Keratinocyte (primary cell): ENCODE measurements at regions not wholly inside any gene's neighbourhood (a gene's known extent, or its start where the extent isn't known, plus 50 kb on each side); places are given as distances from the start of the nearest gene placed in this dataset.

Experiments
- DNase-seq: peaks from one replicate; pipeline ENCODE4 v3.0.0-alpha.2; 2011; ENCODE audit warnings: low read depth, missing footprints, low spot score
- FAIRE-seq: peaks from 2 replicates; lab custom pipeline; 2011; peaks lifted over from hg19 to GRCh38; lab: Jason Lieb, UNC
- H2AFZ ChIP-seq: 2 replicates; pipeline ENCODE4 v1.6.0; 2012; ENCODE audit warnings: low read length, control low read depth, inconsistent platforms; ENCODE audit not compliant: control insufficient read depth
- H3K27ac ChIP-seq: 2 replicates; pipeline ENCODE4 v1.5.1; 2011; ENCODE audit warnings: low read length; ENCODE audit not compliant: control insufficient read depth, insufficient read depth
- H3K27me3 ChIP-seq: 3 replicates; pipeline ENCODE4 v1.6.0; 2011; ENCODE audit warnings: low read length; ENCODE audit not compliant: control insufficient read depth, insufficient read depth; ENCODE audit errors: extremely low read depth
- H3K36me3 ChIP-seq, 2 experiments: 2 replicates in 1 of 2; 3 replicates in 1 of 2; pipeline ENCODE4 v1.5.1; 2011; ENCODE audit warnings: low read length in 2 of 2, mild to moderate bottlenecking in 1 of 2; ENCODE audit not compliant: control insufficient read depth in 2 of 2, insufficient read depth in 2 of 2; ENCODE audit errors: extremely low read depth in 1 of 2
- H3K4me1 ChIP-seq: 3 replicates; pipeline ENCODE4 v1.5.1; 2011; ENCODE audit warnings: low read length; ENCODE audit not compliant: control insufficient read depth, insufficient read depth; ENCODE audit errors: extremely low read depth
- H3K4me2 ChIP-seq: 3 replicates; pipeline ENCODE4 v1.6.0; 2011; ENCODE audit warnings: low read depth, low read length; ENCODE audit not compliant: control insufficient read depth, insufficient read depth; ENCODE audit errors: extremely low read depth
- H3K4me3 ChIP-seq, 3 experiments: fragments of 200-600 bp in 1 of 3; sonication (generic) in 1 of 3; 2 replicates in 2 of 3; 3 replicates in 1 of 3; pipeline ENCODE4 v1.5.1; 2011 to 2016; ENCODE audit warnings: low read length in 3 of 3, mild to moderate bottlenecking in 3 of 3, control low read depth in 2 of 3, inconsistent platforms in 1 of 3, low read depth in 1 of 3, mixed read lengths in 1 of 3, mixed run types in 1 of 3, moderate library complexity in 1 of 3; ENCODE audit not compliant: control insufficient read depth in 2 of 3, insufficient read depth in 2 of 3; ENCODE audit errors: extremely low read depth in 1 of 3
- H3K79me2 ChIP-seq: 2 replicates; pipeline ENCODE4 v1.6.0; 2012; ENCODE audit warnings: low read length; ENCODE audit not compliant: control insufficient read depth, insufficient read depth
- H3K9ac ChIP-seq: 3 replicates; pipeline ENCODE4 v1.6.0; 2011; ENCODE audit warnings: low read length; ENCODE audit not compliant: control insufficient read depth, insufficient read depth; ENCODE audit errors: extremely low read depth
- H3K9me1 ChIP-seq: 3 replicates; pipeline ENCODE4 v1.6.0; 2011; ENCODE audit warnings: low read length; ENCODE audit not compliant: control insufficient read depth, insufficient read depth; ENCODE audit errors: extremely low read depth
- H3K9me3 ChIP-seq: 2 replicates; pipeline ENCODE4 v1.5.1; 2012; ENCODE audit warnings: low read depth, low read length; ENCODE audit not compliant: control insufficient read depth
- H4K20me1 ChIP-seq: 3 replicates; pipeline ENCODE4 v1.6.0; 2011; ENCODE audit warnings: low read length; ENCODE audit not compliant: control insufficient read depth, insufficient read depth; ENCODE audit errors: extremely low read depth
- EZH2 ChIP-seq: IDR thresholded peaks from one replicate; pipeline ENCODE4 v1.6.1; 2012; ENCODE audit warnings: inconsistent platforms, mild to moderate bottlenecking, low read length, moderate library complexity
- dilution Hi-C: fragments of 300-500 bp; cut with MboI; formaldehyde crosslinking; loops from one replicate; pipeline ENCODE4 v1.7.0; 2020; ENCODE audit warnings: low sequenced_read_pairs; ENCODE audit not compliant: extremely low pct_ligation_motif_present
- TF ChIP-seq, protein P1 (sequence below), 3 experiments: IDR thresholded peaks in 1 of 3; conservative IDR thresholded peaks in 1 of 3; optimal IDR thresholded peaks in 1 of 3; 2 replicates in 2 of 3; 3 replicates in 1 of 3; pipeline versions ENCODE3 to v1.5.1; 2011; ENCODE audit warnings: low read length in 3 of 3, mild to moderate bottlenecking in 3 of 3, moderate library complexity in 2 of 3, control low read depth in 1 of 3, inconsistent platforms in 1 of 3; ENCODE audit not compliant: insufficient read depth in 2 of 3; ENCODE audit errors: extremely low read depth in 1 of 3

DNA sequence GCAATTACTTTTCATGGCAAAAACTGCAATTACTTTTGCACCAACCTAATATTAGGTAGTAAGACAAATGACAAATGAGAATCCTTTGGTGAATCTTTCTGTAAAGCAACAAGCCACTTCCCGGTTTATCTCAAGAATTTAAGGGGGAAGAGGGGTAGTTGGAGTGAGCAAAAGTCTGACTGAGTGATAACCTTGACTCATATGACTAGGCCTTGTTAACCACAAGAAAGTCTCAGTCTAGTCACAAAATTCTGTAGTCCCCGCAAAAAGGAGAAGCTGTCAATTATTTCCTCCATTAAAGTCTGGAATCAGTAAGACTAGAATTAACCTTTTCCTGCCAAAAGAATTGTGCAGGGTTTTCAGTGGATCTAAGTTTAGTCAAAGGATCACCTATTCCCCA, 72.2 kb upstream of the GNAO1 start:
- no peaks in the 10 kb centered on the region for H3K79me2 ChIP-seq
- no peak overlapping the region for H3K4me3 ChIP-seq
- H3K9me1 ChIP-seq = no peaks in the 10 kb centered on the region
- no peak for TF ChIP-seq EZH2
- TF ChIP-seq, protein P1, sequence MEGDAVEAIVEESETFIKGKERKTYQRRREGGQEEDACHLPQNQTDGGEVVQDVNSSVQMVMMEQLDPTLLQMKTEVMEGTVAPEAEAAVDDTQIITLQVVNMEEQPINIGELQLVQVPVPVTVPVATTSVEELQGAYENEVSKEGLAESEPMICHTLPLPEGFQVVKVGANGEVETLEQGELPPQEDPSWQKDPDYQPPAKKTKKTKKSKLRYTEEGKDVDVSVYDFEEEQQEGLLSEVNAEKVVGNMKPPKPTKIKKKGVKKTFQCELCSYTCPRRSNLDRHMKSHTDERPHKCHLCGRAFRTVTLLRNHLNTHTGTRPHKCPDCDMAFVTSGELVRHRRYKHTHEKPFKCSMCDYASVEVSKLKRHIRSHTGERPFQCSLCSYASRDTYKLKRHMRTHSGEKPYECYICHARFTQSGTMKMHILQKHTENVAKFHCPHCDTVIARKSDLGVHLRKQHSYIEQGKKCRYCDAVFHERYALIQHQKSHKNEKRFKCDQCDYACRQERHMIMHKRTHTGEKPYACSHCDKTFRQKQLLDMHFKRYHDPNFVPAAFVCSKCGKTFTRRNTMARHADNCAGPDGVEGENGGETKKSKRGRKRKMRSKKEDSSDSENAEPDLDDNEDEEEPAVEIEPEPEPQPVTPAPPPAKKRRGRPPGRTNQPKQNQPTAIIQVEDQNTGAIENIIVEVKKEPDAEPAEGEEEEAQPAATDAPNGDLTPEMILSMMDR (optimal IDR thresholded peaks at IDR 0.05 in 1 of 3, IDR thresholded peaks at IDR 0.05 in 1 of 3, conservative IDR thresholded peaks at IDR 0.05 in 1 of 3; ENCODE audit: extremely low read depth in 1 of 3, insufficient read depth in 2 of 3, low read length in 3 of 3) = no peak
- H3K4me1 ChIP-seq = no peaks in the 10 kb centered on the region
- H3K27me3 ChIP-seq = no peaks in the 10 kb centered on the region
- FAIRE-seq = no peak
- dilution Hi-C loops = no loop called here
- no peaks in the 10 kb centered on the region for H4K20me1 ChIP-seq
- H2AFZ ChIP-seq = no peak overlapping the region
- no peak overlapping the region for H3K27ac ChIP-seq
- DNase-seq = no peak
- no peak overlapping the region for H3K4me2 ChIP-seq
- no peak overlapping the region for H3K9ac ChIP-seq
- H3K36me3 ChIP-seq = no peaks in the 10 kb centered on the region
- no peaks in the 10 kb centered on the region for H3K9me3 ChIP-seq

- no peaks in the 10 kb centered on the region for H4K20me1 ChIP-seq
- FAIRE-seq (no peak), DNase-seq (no peak)
- dilution Hi-C loops = no loop called here
- TF ChIP-seq EZH2 = no peak
- TF ChIP-seq, protein P1 (optimal IDR thresholded peaks at IDR 0.05 in 1 of 3, IDR thresholded peaks at IDR 0.05 in 1 of 3, conservative IDR thresholded peaks at IDR 0.05 in 1 of 3; ENCODE audit: extremely low read depth in 1 of 3, insufficient read depth in 2 of 3, low read length in 3 of 3) = no peak
- H3K9me3 ChIP-seq = no peaks in the 10 kb centered on the region
- no peak overlapping the region for H3K27ac ChIP-seq
- no peaks in the 10 kb centered on the region for H3K79me2 ChIP-seq
- no peaks in the 10 kb centered on the region for H3K9me1 ChIP-seq
- no peaks in the 10 kb centered on the region for H3K36me3 ChIP-seq
- H3K4me2 ChIP-seq = no peak overlapping the region
- no peaks in the 10 kb centered on the region for H3K27me3 ChIP-seq
- H3K4me3 ChIP-seq = no peak overlapping the region
- H3K9ac ChIP-seq = no peak overlapping the region
- no peaks in the 10 kb centered on the region for H3K4me1 ChIP-seq
- no peak overlapping the region for H2AFZ ChIP-seq
Observed at GRCh38 chr16:56116577-56116964, 74.7 kb upstream of the GNAO1 start.
